ENCODE measurements at regions not wholly inside any gene's neighbourhood (a gene's known extent, or its start where the extent isn't known, plus 50 kb on each side); places are given as distances from the start of the nearest gene placed in this dataset.

GRCh38 chr11:71356280-71356876 is 91.8 kb downstream of the DHCR7 start:
- Histone ChIP-seq H3K79me2 (ENCODE audit: control insufficient read depth, insufficient read depth, low read length) (no peaks in the 10 kb centered on the region), H3K4me1 (ENCODE audit: control insufficient read depth, extremely low read depth, insufficient read depth, low read length) (no peaks in the 10 kb centered on the region), H3K9me3 (ENCODE audit: control insufficient read depth, low read depth, low read length) (no peaks in the 10 kb centered on the region), H3K27ac (ENCODE audit: control insufficient read depth, insufficient read depth, low read length) (no peak overlapping the region), H3K27me3 (ENCODE audit: control insufficient read depth, extremely low read depth, insufficient read depth, low read length) (peaks cover 4% of the 10 kb centered on the region), H3K9me1 (ENCODE audit: control insufficient read depth, extremely low read depth, insufficient read depth, low read length) (no peaks in the 10 kb centered on the region), H4K20me1 (ENCODE audit: control insufficient read depth, extremely low read depth, insufficient read depth, low read length) (no peaks in the 10 kb centered on the region), H3K4me2 (ENCODE audit: control insufficient read depth, extremely low read depth, insufficient read depth, low read depth, low read length) (no peak overlapping the region), H3K36me3 (ENCODE audit: control insufficient read depth in 2 of 2, extremely low read depth in 1 of 2, insufficient read depth in 2 of 2, low read length in 2 of 2) (no peaks in the 10 kb centered on the region), H2AFZ (ENCODE audit: control insufficient read depth, low read length) (no peak overlapping the region), H3K9ac (ENCODE audit: control insufficient read depth, extremely low read depth, insufficient read depth, low read length) (no peak overlapping the region), H3K4me3 (ENCODE audit: control insufficient read depth in 2 of 3, extremely low read depth in 1 of 3, insufficient read depth in 2 of 3, low read depth in 1 of 3, low read length in 3 of 3) (no peak overlapping the region)
- FAIRE-seq, result no peak
- dilution Hi-C loops (cut with MboI; ENCODE audit: extremely low pct_ligation_motif_present, low sequenced_read_pairs), result no loop called here
- TF ChIP-seq EZH2 (IDR thresholded peaks at IDR 0.05; ENCODE audit: low read length), result no peak
- no peak for DNase-seq (ENCODE audit: low read depth, low spot score)

DNA sequence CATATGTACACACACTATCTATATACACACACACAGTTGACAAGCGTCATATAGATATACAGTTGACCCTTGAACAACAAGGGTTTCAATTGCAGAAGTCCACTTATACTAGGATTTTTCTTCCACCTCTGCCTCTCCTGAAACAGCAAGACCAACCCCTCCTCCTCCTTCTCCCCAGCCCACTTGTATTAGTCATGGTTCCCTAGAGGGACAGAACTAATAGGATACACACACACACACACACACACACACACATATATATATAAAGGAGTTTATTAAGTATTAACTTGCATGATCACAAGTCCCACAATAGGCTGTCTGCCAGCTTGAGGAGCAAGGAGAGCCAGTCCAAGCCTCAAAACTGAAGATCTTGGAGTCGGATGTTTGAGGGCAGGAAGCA is 92.9 kb downstream of the DHCR7 start:
- no peak overlapping the region for H3K9ac ChIP-seq (ENCODE audit: control insufficient read depth, extremely low read depth, insufficient read depth, low read length)
- no peak for FAIRE-seq
- H2AFZ ChIP-seq (ENCODE audit: control insufficient read depth, low read length), result no peak overlapping the region
- H3K4me3 ChIP-seq (ENCODE audit: control insufficient read depth in 2 of 3, extremely low read depth in 1 of 3, insufficient read depth in 2 of 3, low read depth in 1 of 3, low read length in 3 of 3), result no peak overlapping the region
- peaks cover 4% of the 10 kb centered on the region for H3K27me3 ChIP-seq (ENCODE audit: control insufficient read depth, extremely low read depth, insufficient read depth, low read length)
- dilution Hi-C loops (cut with MboI; ENCODE audit: extremely low pct_ligation_motif_present, low sequenced_read_pairs), result no loop called here
- no peak overlapping the region for H3K4me2 ChIP-seq (ENCODE audit: control insufficient read depth, extremely low read depth, insufficient read depth, low read depth, low read length)
- no peak for DNase-seq (ENCODE audit: low read depth, low spot score)
- no peaks in the 10 kb centered on the region for H3K4me1 ChIP-seq (ENCODE audit: control insufficient read depth, extremely low read depth, insufficient read depth, low read length)
- H3K36me3 ChIP-seq (ENCODE audit: control insufficient read depth in 2 of 2, extremely low read depth in 1 of 2, insufficient read depth in 2 of 2, low read length in 2 of 2), result no peaks in the 10 kb centered on the region
- no peaks in the 10 kb centered on the region for H4K20me1 ChIP-seq (ENCODE audit: control insufficient read depth, extremely low read depth, insufficient read depth, low read length)
- no peaks in the 10 kb centered on the region for H3K9me3 ChIP-seq (ENCODE audit: control insufficient read depth, low read depth, low read length)
- H3K79me2 ChIP-seq (ENCODE audit: control insufficient read depth, insufficient read depth, low read length), result no peaks in the 10 kb centered on the region
- no peak overlapping the region for H3K27ac ChIP-seq (ENCODE audit: control insufficient read depth, insufficient read depth, low read length)
- H3K9me1 ChIP-seq (ENCODE audit: control insufficient read depth, extremely low read depth, insufficient read depth, low read length), result no peaks in the 10 kb centered on the region
- TF ChIP-seq, protein P1, sequence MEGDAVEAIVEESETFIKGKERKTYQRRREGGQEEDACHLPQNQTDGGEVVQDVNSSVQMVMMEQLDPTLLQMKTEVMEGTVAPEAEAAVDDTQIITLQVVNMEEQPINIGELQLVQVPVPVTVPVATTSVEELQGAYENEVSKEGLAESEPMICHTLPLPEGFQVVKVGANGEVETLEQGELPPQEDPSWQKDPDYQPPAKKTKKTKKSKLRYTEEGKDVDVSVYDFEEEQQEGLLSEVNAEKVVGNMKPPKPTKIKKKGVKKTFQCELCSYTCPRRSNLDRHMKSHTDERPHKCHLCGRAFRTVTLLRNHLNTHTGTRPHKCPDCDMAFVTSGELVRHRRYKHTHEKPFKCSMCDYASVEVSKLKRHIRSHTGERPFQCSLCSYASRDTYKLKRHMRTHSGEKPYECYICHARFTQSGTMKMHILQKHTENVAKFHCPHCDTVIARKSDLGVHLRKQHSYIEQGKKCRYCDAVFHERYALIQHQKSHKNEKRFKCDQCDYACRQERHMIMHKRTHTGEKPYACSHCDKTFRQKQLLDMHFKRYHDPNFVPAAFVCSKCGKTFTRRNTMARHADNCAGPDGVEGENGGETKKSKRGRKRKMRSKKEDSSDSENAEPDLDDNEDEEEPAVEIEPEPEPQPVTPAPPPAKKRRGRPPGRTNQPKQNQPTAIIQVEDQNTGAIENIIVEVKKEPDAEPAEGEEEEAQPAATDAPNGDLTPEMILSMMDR (optimal IDR thresholded peaks at IDR 0.05 in 1 of 3, IDR thresholded peaks at IDR 0.05 in 1 of 3, conservative IDR thresholded peaks at IDR 0.05 in 1 of 3; ENCODE audit: extremely low read depth in 1 of 3, insufficient read depth in 2 of 3, low read length in 3 of 3), result no peak
- TF ChIP-seq EZH2 (IDR thresholded peaks at IDR 0.05; ENCODE audit: low read length), result no peak
